ENCODE measurements at regions not wholly inside any gene's neighbourhood (a gene's known extent, or its start where the extent isn't known, plus 50 kb on each side); places are given as distances from the start of the nearest gene placed in this dataset.

GRCh38 chr4:119735165-119735651 lies 106.6 kb upstream of the PDE5A start:
- TF ChIP-seq POLR2A (IDR thresholded peaks at IDR 0.05; ENCODE audit: low read depth, low read length) (no peak), CTCF (IDR thresholded peaks at IDR 0.05; ENCODE audit: extremely low read depth in 1 of 2, insufficient read depth in 1 of 2, low read depth in 1 of 2, low read length in 2 of 2) (no peak), GATA2 (IDR thresholded peaks at IDR 0.05; ENCODE audit: insufficient read depth, insufficient read length, low read depth, low read length) (no peak), POLR2AphosphoS5 (IDR thresholded peaks at IDR 0.05; ENCODE audit: insufficient read depth, low read depth, low read length) (no peak), JUN (IDR thresholded peaks at IDR 0.05; ENCODE audit: borderline replicate concordance, insufficient read depth, insufficient read length, low read depth) (no peak), EZH2 (IDR thresholded peaks at IDR 0.05; ENCODE audit: borderline replicate concordance, low read depth, low read length, severe bottlenecking) (no peak)
